HL-60 (cell line): ENCODE measurements at regions not wholly inside any gene's neighbourhood (a gene's known extent, or its start where the extent isn't known, plus 50 kb on each side); places are given as distances from the start of the nearest gene placed in this dataset.

Experiments
- DNase-seq, 2 experiments: peaks; one replicate each; pipeline ENCODE4 v3.0.0-alpha.2; 2010 to 2020; ENCODE audit warnings: low read depth in 1 of 2, low spot score in 1 of 2
- H3K27ac ChIP-seq: fragments of 250-450 bp; sonication (Bioruptor Pico); replicated peaks from 2 replicates; pipeline ENCODE4 v1.5.1; 2020; ENCODE audit warnings: mild to moderate bottlenecking, moderate library complexity
- H3K27me3 ChIP-seq: fragments of 250-450 bp; sonication (Bioruptor Pico); 2 replicates; pipeline ENCODE4 v1.5.1; 2021; ENCODE audit warnings: mild to moderate bottlenecking, moderate library complexity; ENCODE audit not compliant: insufficient read depth, poor library complexity, severe bottlenecking
- H3K4me3 ChIP-seq: replicated peaks from 2 replicates; pipeline ENCODE4 v1.5.1; 2011; ENCODE audit warnings: mild to moderate bottlenecking, control low read depth, low read length; ENCODE audit not compliant: insufficient read depth
- GABPA ChIP-seq: IDR thresholded peaks from 2 replicates; pipeline ENCODE4 v1.6.1; 2012; ENCODE audit warnings: low read depth
- POLR2AphosphoS5 ChIP-seq: IDR thresholded peaks from 2 replicates; pipeline ENCODE4 v1.6.1; 2012; ENCODE audit warnings: low read depth
- SPI1 ChIP-seq: IDR thresholded peaks from 2 replicates; pipeline ENCODE4 v1.6.1; 2012; ENCODE audit warnings: low read depth, mild to moderate bottlenecking, borderline replicate concordance
- TF ChIP-seq, protein P1 (sequence below): IDR thresholded peaks from one replicate; pipeline ENCODE4 v1.5.1; 2011; ENCODE audit warnings: low read length, control low read depth, inconsistent platforms; ENCODE audit not compliant: insufficient read depth
- TF ChIP-seq, protein P2 (sequence below): IDR thresholded peaks from 2 replicates; pipeline ENCODE4 v1.6.1; 2012; ENCODE audit warnings: low read depth; ENCODE audit not compliant: insufficient replicate concordance

GRCh38 chr13:74274916-74275315, 140.7 kb upstream of the KLF12 start:
- no peak overlapping the region for H3K27ac ChIP-seq
- TF ChIP-seq POLR2AphosphoS5 (no peak), SPI1 (no peak), GABPA (no peak)
- TF ChIP-seq, protein P1, sequence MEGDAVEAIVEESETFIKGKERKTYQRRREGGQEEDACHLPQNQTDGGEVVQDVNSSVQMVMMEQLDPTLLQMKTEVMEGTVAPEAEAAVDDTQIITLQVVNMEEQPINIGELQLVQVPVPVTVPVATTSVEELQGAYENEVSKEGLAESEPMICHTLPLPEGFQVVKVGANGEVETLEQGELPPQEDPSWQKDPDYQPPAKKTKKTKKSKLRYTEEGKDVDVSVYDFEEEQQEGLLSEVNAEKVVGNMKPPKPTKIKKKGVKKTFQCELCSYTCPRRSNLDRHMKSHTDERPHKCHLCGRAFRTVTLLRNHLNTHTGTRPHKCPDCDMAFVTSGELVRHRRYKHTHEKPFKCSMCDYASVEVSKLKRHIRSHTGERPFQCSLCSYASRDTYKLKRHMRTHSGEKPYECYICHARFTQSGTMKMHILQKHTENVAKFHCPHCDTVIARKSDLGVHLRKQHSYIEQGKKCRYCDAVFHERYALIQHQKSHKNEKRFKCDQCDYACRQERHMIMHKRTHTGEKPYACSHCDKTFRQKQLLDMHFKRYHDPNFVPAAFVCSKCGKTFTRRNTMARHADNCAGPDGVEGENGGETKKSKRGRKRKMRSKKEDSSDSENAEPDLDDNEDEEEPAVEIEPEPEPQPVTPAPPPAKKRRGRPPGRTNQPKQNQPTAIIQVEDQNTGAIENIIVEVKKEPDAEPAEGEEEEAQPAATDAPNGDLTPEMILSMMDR = no peak
- TF ChIP-seq, protein P2, sequence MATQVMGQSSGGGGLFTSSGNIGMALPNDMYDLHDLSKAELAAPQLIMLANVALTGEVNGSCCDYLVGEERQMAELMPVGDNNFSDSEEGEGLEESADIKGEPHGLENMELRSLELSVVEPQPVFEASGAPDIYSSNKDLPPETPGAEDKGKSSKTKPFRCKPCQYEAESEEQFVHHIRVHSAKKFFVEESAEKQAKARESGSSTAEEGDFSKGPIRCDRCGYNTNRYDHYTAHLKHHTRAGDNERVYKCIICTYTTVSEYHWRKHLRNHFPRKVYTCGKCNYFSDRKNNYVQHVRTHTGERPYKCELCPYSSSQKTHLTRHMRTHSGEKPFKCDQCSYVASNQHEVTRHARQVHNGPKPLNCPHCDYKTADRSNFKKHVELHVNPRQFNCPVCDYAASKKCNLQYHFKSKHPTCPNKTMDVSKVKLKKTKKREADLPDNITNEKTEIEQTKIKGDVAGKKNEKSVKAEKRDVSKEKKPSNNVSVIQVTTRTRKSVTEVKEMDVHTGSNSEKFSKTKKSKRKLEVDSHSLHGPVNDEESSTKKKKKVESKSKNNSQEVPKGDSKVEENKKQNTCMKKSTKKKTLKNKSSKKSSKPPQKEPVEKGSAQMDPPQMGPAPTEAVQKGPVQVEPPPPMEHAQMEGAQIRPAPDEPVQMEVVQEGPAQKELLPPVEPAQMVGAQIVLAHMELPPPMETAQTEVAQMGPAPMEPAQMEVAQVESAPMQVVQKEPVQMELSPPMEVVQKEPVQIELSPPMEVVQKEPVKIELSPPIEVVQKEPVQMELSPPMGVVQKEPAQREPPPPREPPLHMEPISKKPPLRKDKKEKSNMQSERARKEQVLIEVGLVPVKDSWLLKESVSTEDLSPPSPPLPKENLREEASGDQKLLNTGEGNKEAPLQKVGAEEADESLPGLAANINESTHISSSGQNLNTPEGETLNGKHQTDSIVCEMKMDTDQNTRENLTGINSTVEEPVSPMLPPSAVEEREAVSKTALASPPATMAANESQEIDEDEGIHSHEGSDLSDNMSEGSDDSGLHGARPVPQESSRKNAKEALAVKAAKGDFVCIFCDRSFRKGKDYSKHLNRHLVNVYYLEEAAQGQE = no peak
- no peak overlapping the region for H3K4me3 ChIP-seq
- H3K27me3 ChIP-seq = no peaks in the 10 kb centered on the region
- no peak for DNase-seq

- DNase-seq = no peak
- TF ChIP-seq SPI1 (no peak), GABPA (no peak), POLR2AphosphoS5 (no peak)
- TF ChIP-seq, protein P2 = no peak
- TF ChIP-seq, protein P1 = no peak
- H3K27me3 ChIP-seq = no peaks in the 10 kb centered on the region
Observed at GRCh38 chr13:74273581-74273980, 139.4 kb upstream of the KLF12 start.

GRCh38 chr13:74272826-74273225, 138.6 kb upstream of the KLF12 start:
- no peak for DNase-seq
- no peak overlapping the region for H3K4me3 ChIP-seq
- H3K27me3 ChIP-seq = no peaks in the 10 kb centered on the region
- H3K27ac ChIP-seq = no peak overlapping the region
- TF ChIP-seq, protein P1 = no peak
- TF ChIP-seq POLR2AphosphoS5 (no peak), SPI1 (no peak), GABPA (no peak)
- TF ChIP-seq, protein P2 = no peak

More at GRCh38 chr13:74273581-74273980, 139.4 kb upstream of the KLF12 start:
- Histone ChIP-seq H3K27ac (no peak overlapping the region), H3K4me3 (no peak overlapping the region)
